Glutamatergic neuron (in vitro differentiated cells): ENCODE measurements at regions not wholly inside any gene's neighbourhood (a gene's known extent, or its start where the extent isn't known, plus 50 kb on each side); places are given as distances from the start of the nearest gene placed in this dataset.

Experiments
- DNase-seq: peaks from one replicate; pipeline ENCODE4 v3.0.0; 2022
- H3K27ac Mint-ChIP-seq: one replicate; pipeline ENCODE4 v1.8.0; 2020; ENCODE audit warnings: mild to moderate bottlenecking, mixed read lengths, inconsistent platforms; ENCODE audit not compliant: unreplicated experiment
- H3K27me3 Mint-ChIP-seq: one replicate; pipeline ENCODE4 v1.8.0; 2020; ENCODE audit warnings: mild to moderate bottlenecking, moderate library complexity, mixed read lengths, inconsistent platforms; ENCODE audit not compliant: unreplicated experiment
- H3K36me3 Mint-ChIP-seq: one replicate; pipeline ENCODE4 v1.8.0; 2020; ENCODE audit warnings: mild to moderate bottlenecking, mixed read lengths, inconsistent platforms; ENCODE audit not compliant: unreplicated experiment
- H3K4me1 Mint-ChIP-seq: one replicate; pipeline ENCODE4 v1.8.0; 2020; ENCODE audit warnings: mild to moderate bottlenecking, low read depth, mixed read lengths, inconsistent platforms; ENCODE audit not compliant: unreplicated experiment
- H3K4me3 Mint-ChIP-seq: one replicate; pipeline ENCODE4 v1.8.0; 2020; ENCODE audit warnings: mild to moderate bottlenecking, mixed read lengths, inconsistent platforms; ENCODE audit not compliant: unreplicated experiment
- H3K9me3 Mint-ChIP-seq: one replicate; pipeline ENCODE4 v1.8.0; 2020; ENCODE audit warnings: mild to moderate bottlenecking, moderate library complexity, mixed read lengths, inconsistent platforms; ENCODE audit not compliant: unreplicated experiment
- CTCF ChIP-seq: fragments of 200-600 bp; sonication (generic); IDR thresholded peaks from one replicate; pipeline ENCODE4 v1.5.0; 2021; ENCODE audit not compliant: partially characterized antibody, unreplicated experiment

GRCh38 chr11:23903044-23903704, 593.7 kb upstream of the LUZP2 start:
- no peaks in the 10 kb centered on the region for H3K27me3 Mint-ChIP-seq
- H3K36me3 Mint-ChIP-seq, result no peaks in the 10 kb centered on the region
- H3K27ac Mint-ChIP-seq, result no peak overlapping the region
- no peaks in the 10 kb centered on the region for H3K9me3 Mint-ChIP-seq
- no peaks in the 10 kb centered on the region for H3K4me1 Mint-ChIP-seq
- H3K4me3 Mint-ChIP-seq, result no peak overlapping the region
- TF ChIP-seq CTCF, result no peak
- no peak for DNase-seq

GRCh38 chr11:23919455-23919854, 577.4 kb upstream of the LUZP2 start:
- Mint-ChIP-seq H3K4me1 (no peaks in the 10 kb centered on the region), H3K4me3 (no peak overlapping the region), H3K9me3 (no peaks in the 10 kb centered on the region), H3K27ac (no peak overlapping the region), H3K36me3 (no peaks in the 10 kb centered on the region), H3K27me3 (peaks cover 1% of the 10 kb centered on the region)
- TF ChIP-seq CTCF, result no peak
- no peak for DNase-seq

GRCh38 chr11:23923357-23923756, 573.5 kb upstream of the LUZP2 start:
- H3K36me3 Mint-ChIP-seq, result no peaks in the 10 kb centered on the region
- TF ChIP-seq CTCF, result no peak
- H3K27me3 Mint-ChIP-seq, result peaks cover 1% of the 10 kb centered on the region
- no peak for DNase-seq
- H3K27ac Mint-ChIP-seq, result no peak overlapping the region
- H3K4me3 Mint-ChIP-seq, result no peak overlapping the region
- no peaks in the 10 kb centered on the region for H3K4me1 Mint-ChIP-seq
- no peaks in the 10 kb centered on the region for H3K9me3 Mint-ChIP-seq

- no peaks in the 10 kb centered on the region for H3K36me3 Mint-ChIP-seq
- no peak for DNase-seq
- no peaks in the 10 kb centered on the region for H3K9me3 Mint-ChIP-seq
- no peak overlapping the region for H3K27ac Mint-ChIP-seq
- no peak for TF ChIP-seq CTCF
- no peak overlapping the region for H3K4me3 Mint-ChIP-seq
- H3K4me1 Mint-ChIP-seq, result no peaks in the 10 kb centered on the region
- H3K27me3 Mint-ChIP-seq, result peaks cover 1% of the 10 kb centered on the region
Observed at GRCh38 chr11:23924226-23924625, 572.6 kb upstream of the LUZP2 start.

- Mint-ChIP-seq H3K9me3 (no peaks in the 10 kb centered on the region), H3K27me3 (no peaks in the 10 kb centered on the region), H3K27ac (no peak overlapping the region), H3K36me3 (no peaks in the 10 kb centered on the region), H3K4me3 (no peak overlapping the region), H3K4me1 (no peaks in the 10 kb centered on the region)
- no peak for TF ChIP-seq CTCF
- no peak for DNase-seq
Observed at GRCh38 chr11:23931443-23931842, 565.4 kb upstream of the LUZP2 start.
